ENCODE measurements at regions not wholly inside any gene's neighbourhood (a gene's known extent, or its start where the extent isn't known, plus 50 kb on each side); places are given as distances from the start of the nearest gene placed in this dataset.

- TF ChIP-seq CTCF (IDR thresholded peaks at IDR 0.05; ENCODE audit: low read depth, low read length, missing input control): no peak
- no peak for TF ChIP-seq GABPA (IDR thresholded peaks at IDR 0.05 in 1 of 2, conservative IDR thresholded peaks at IDR 0.05 in 1 of 2)
- no peak for TF ChIP-seq RAD21 (IDR thresholded peaks at IDR 0.05)
Observed at GRCh38 chr7:16318463-16318862, 102.9 kb downstream of the CRPPA start (continued).

- no peak for DNase-seq (ENCODE audit: low spot score)
- no peaks in the 10 kb centered on the region for H3K27me3 ChIP-seq (ENCODE audit: control insufficient read depth in 4 of 4, insufficient read depth in 4 of 4, low read length in 3 of 4)
Observed at GRCh38 chr7:16317406-16317805, 103.9 kb downstream of the CRPPA start.

GRCh38 chr7:16315280-16315679, 106.1 kb downstream of the CRPPA start:
- no peaks in the 10 kb centered on the region for H3K36me3 ChIP-seq (ENCODE audit: control insufficient read depth in 4 of 4, insufficient read depth in 3 of 4, low read depth in 1 of 4, low read length in 3 of 4)
- no peaks in the 10 kb centered on the region for H3K4me1 ChIP-seq (ENCODE audit: control insufficient read depth in 4 of 4, insufficient read depth in 4 of 4, low read length in 3 of 4)
- H3K4me3 ChIP-seq (ENCODE audit: low read depth in 1 of 3, low read length in 3 of 3): no peak overlapping the region
- no peak overlapping the region for H3K27ac ChIP-seq (ENCODE audit: low read depth in 1 of 2, low read length in 2 of 2)
- TF ChIP-seq EGR1 (IDR thresholded peaks at IDR 0.05; ENCODE audit: low read depth in 2 of 2) (no peak), RXRA (IDR thresholded peaks at IDR 0.05) (no peak), REST (IDR thresholded peaks at IDR 0.05) (no peak), ATF3 (IDR thresholded peaks at IDR 0.05) (no peak), ZBTB33 (IDR thresholded peaks at IDR 0.05) (no peak), JUND (IDR thresholded peaks at IDR 0.05) (no peak), MAX (IDR thresholded peaks at IDR 0.05) (no peak), RAD21 (IDR thresholded peaks at IDR 0.05) (no peak), NR2F2 (IDR thresholded peaks at IDR 0.05) (no peak)
- DNase-seq (ENCODE audit: low spot score): no peak
- WGBS: 94% methylated on average over 3 of the region's 3 CpGs
- no peaks in the 10 kb centered on the region for H3K27me3 ChIP-seq (ENCODE audit: control insufficient read depth in 4 of 4, insufficient read depth in 4 of 4, low read length in 3 of 4)
- no peaks in the 10 kb centered on the region for H3K9me3 ChIP-seq (ENCODE audit: control insufficient read depth in 4 of 4, low read length in 3 of 4)
- H3K9ac ChIP-seq (ENCODE audit: low read depth in 1 of 2, low read length in 2 of 2): no peak overlapping the region

More at GRCh38 chr7:16317406-16317805, 103.9 kb downstream of the CRPPA start:
- WGBS: 51% methylated on average over 1 of the region's 1 CpG
- H3K9ac ChIP-seq (ENCODE audit: low read depth in 1 of 2, low read length in 2 of 2): no peak overlapping the region
- no peak for TF ChIP-seq TAF1 (conservative IDR thresholded peaks at IDR 0.05)
- no peak for TF ChIP-seq MAX (IDR thresholded peaks at IDR 0.05)
- no peak for TF ChIP-seq NR2F2 (IDR thresholded peaks at IDR 0.05)
- TF ChIP-seq ZBTB33 (IDR thresholded peaks at IDR 0.05): no peak
- no peak for TF ChIP-seq JUND (IDR thresholded peaks at IDR 0.05)
- no peak for TF ChIP-seq RAD21 (IDR thresholded peaks at IDR 0.05)
- no peak for TF ChIP-seq HNF4G (IDR thresholded peaks at IDR 0.05)
- no peak for TF ChIP-seq GABPA (IDR thresholded peaks at IDR 0.05 in 1 of 2, conservative IDR thresholded peaks at IDR 0.05 in 1 of 2)
- no peak for TF ChIP-seq RXRA (IDR thresholded peaks at IDR 0.05)
- TF ChIP-seq FOXA1 (IDR thresholded peaks at IDR 0.05): no peak
- H3K4me1 ChIP-seq (ENCODE audit: control insufficient read depth in 4 of 4, insufficient read depth in 4 of 4, low read length in 3 of 4): no peaks in the 10 kb centered on the region
- no peak overlapping the region for H3K4me3 ChIP-seq (ENCODE audit: low read depth in 1 of 3, low read length in 3 of 3)
- no peaks in the 10 kb centered on the region for H3K9me3 ChIP-seq (ENCODE audit: control insufficient read depth in 4 of 4, low read length in 3 of 4)
- H3K36me3 ChIP-seq (ENCODE audit: control insufficient read depth in 4 of 4, insufficient read depth in 3 of 4, low read depth in 1 of 4, low read length in 3 of 4): no peaks in the 10 kb centered on the region
- no peak overlapping the region for H3K27ac ChIP-seq (ENCODE audit: low read depth in 1 of 2, low read length in 2 of 2)

Measured in liver (tissue), 8 donors.